Fibroblast of skin of left biceps (primary cell): ENCODE measurements at regions not wholly inside any gene's neighbourhood (a gene's known extent, or its start where the extent isn't known, plus 50 kb on each side); places are given as distances from the start of the nearest gene placed in this dataset.

Experiments
- DNase-seq, 2 experiments: peaks; one replicate each; pipeline ENCODE4 v3.0.0-alpha.2; 2013; ENCODE audit warnings: low read depth in 2 of 2

- DNase-seq = no peak
Observed at GRCh38 chr10:120372917-120373316, 84.1 kb upstream of the PLPP4 start.

GRCh38 chr10:120375666-120376065, 81.4 kb upstream of the PLPP4 start:
- DNase-seq = no peak

GRCh38 chr10:120381931-120382330, 75.1 kb upstream of the PLPP4 start:
- DNase-seq = no peak

- DNase-seq = no peak
Observed at GRCh38 chr10:120382360-120382759, 74.7 kb upstream of the PLPP4 start.

- DNase-seq = no peak
Observed at GRCh38 chr10:120385992-120386391, 71.0 kb upstream of the PLPP4 start.

GRCh38 chr10:120386896-120387295, 70.1 kb upstream of the PLPP4 start:
- DNase-seq = no peak

- DNase-seq = peak; percentile 44 to 50
Observed at GRCh38 chr10:120387326-120387725, 69.7 kb upstream of the PLPP4 start.

GRCh38 chr10:120392245-120392644, 64.8 kb upstream of the PLPP4 start:
- no peak for DNase-seq

- DNase-seq = no peak
Observed at GRCh38 chr10:120392671-120393079, 64.4 kb upstream of the PLPP4 start.

GRCh38 chr10:120394446-120394845, 62.6 kb upstream of the PLPP4 start:
- no peak for DNase-seq

- no peak for DNase-seq
Observed at GRCh38 chr10:120396228-120396627, 60.8 kb upstream of the PLPP4 start.

- DNase-seq = no peak
Observed at GRCh38 chr10:120398180-120398579, 58.8 kb upstream of the PLPP4 start.

- DNase-seq = no peak
Observed at GRCh38 chr10:120400601-120401000, 56.4 kb upstream of the PLPP4 start.

GRCh38 chr10:120402147-120402766, 54.8 kb upstream of the PLPP4 start:
- no peak for DNase-seq

- DNase-seq = no peak
Observed at GRCh38 chr10:120403109-120403508, 53.9 kb upstream of the PLPP4 start.

GRCh38 chr10:120406376-120406775, 50.7 kb upstream of the PLPP4 start:
- no peak for DNase-seq
